Testis (tissue), 2 donors: ENCODE measurements at regions not wholly inside any gene's neighbourhood (a gene's known extent, or its start where the extent isn't known, plus 50 kb on each side); places are given as distances from the start of the nearest gene placed in this dataset.

ENCODE experiments used
- DNase-seq: peaks from one replicate; pipeline ENCODE4 v3.0.0-alpha.2; 2019
- H3K27ac ChIP-seq, 2 donors: fragments of 200-600 bp; sonication (generic); one replicate each; pipeline ENCODE4 v1.5.1; 2019
- H3K27me3 ChIP-seq: fragments of 200-600 bp; sonication (generic); one replicate; pipeline ENCODE4 v1.5.1; 2019
- H3K36me3 ChIP-seq: fragments of 200-600 bp; sonication (generic); one replicate; pipeline ENCODE4 v1.5.1; 2017; ENCODE audit warnings: low read depth; ENCODE audit errors: missing control alignments
- H3K4me1 ChIP-seq: fragments of 200-600 bp; sonication (generic); one replicate; pipeline ENCODE4 v1.5.1; 2019
- H3K4me3 ChIP-seq, 2 donors: fragments of 200-600 bp; sonication (generic); one replicate each; pipeline ENCODE4 v1.5.1; 2017 to 2019
- H3K9me3 ChIP-seq: fragments of 200-600 bp; sonication (generic); one replicate; pipeline ENCODE4 v1.5.1; 2017
- POLR2A ChIP-seq: fragments of 450-650 bp; IDR thresholded peaks from one replicate; pipeline ENCODE4 v1.6.1; 2017; ENCODE audit warnings: antibody characterized with exemption, mild to moderate bottlenecking, moderate library complexity
- WGBS, 2 donors: methylation state at CpG; one replicate each; pipeline ENCODE4 v1.1.5; 2018; 5-methylcytosine and 5-hydroxymethylcytosine counted together
- intact Hi-C: fragments of 100-400 bp; cut with DNase I; formaldehyde crosslinking; loops from one replicate; pipeline ENCODE4 v1.15.1; 2023; ENCODE audit warnings: low total_unique reads
- TF ChIP-seq, protein P1 (sequence below), 3 experiments: fragments of 450-650 bp in 2 of 3; fragments of 200-600 bp in 1 of 3; sonication (generic) in 1 of 3; IDR thresholded peaks; one replicate each; pipeline ENCODE4 v1.5.1; 2016 to 2019; ENCODE audit warnings: antibody characterized with exemption in 3 of 3, mild to moderate bottlenecking in 2 of 3, moderate library complexity in 1 of 3

DNA sequence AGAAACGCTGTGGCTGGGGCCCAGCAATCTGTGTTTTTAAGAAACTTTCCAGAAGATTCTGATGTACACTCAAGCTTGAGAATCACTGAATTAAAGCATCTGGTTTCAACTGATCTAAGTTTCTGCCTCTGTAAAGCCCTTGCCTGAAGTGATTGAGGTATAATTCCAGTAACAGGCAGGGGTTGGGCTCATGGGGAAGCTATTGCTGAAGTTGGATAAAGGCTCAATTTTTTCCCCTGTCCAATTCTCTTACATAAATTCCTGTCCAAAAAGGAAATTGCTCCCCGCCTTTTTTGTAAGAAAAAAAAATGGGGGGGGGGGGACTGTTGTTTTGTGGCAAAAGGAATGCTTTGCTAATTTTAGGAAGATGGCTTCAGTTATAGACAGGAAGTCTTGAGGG is 337.4 kb downstream of the NUAK1 start:
- Histone ChIP-seq H3K4me3 (no peak overlapping the region), H3K36me3 (no peaks in the 10 kb centered on the region), H3K9me3 (no peaks in the 10 kb centered on the region), H3K27me3 (no peaks in the 10 kb centered on the region), H3K27ac (no peak overlapping the region), H3K4me1 (no peaks in the 10 kb centered on the region)
- no peak for TF ChIP-seq POLR2A
- TF ChIP-seq, protein P1, sequence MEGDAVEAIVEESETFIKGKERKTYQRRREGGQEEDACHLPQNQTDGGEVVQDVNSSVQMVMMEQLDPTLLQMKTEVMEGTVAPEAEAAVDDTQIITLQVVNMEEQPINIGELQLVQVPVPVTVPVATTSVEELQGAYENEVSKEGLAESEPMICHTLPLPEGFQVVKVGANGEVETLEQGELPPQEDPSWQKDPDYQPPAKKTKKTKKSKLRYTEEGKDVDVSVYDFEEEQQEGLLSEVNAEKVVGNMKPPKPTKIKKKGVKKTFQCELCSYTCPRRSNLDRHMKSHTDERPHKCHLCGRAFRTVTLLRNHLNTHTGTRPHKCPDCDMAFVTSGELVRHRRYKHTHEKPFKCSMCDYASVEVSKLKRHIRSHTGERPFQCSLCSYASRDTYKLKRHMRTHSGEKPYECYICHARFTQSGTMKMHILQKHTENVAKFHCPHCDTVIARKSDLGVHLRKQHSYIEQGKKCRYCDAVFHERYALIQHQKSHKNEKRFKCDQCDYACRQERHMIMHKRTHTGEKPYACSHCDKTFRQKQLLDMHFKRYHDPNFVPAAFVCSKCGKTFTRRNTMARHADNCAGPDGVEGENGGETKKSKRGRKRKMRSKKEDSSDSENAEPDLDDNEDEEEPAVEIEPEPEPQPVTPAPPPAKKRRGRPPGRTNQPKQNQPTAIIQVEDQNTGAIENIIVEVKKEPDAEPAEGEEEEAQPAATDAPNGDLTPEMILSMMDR (IDR thresholded peaks at IDR 0.05): no peak
- no peak for DNase-seq
- intact Hi-C loops: no loop called here
- 76 to 85% methylated on average over 2 of the region's 2 CpGs for WGBS, 2 donors

GRCh38 chr12:105803292-105803691 is 335.5 kb downstream of the NUAK1 start:
- intact Hi-C loops: no loop called here
- H3K4me3 ChIP-seq: no peak overlapping the region
- no peaks in the 10 kb centered on the region for H3K4me1 ChIP-seq
- H3K27ac ChIP-seq: no peak overlapping the region
- no peaks in the 10 kb centered on the region for H3K36me3 ChIP-seq
- WGBS, 2 donors: 69 to 73% methylated on average over 4 of the region's 4 CpGs
- H3K27me3 ChIP-seq: no peaks in the 10 kb centered on the region
- no peak for DNase-seq
- TF ChIP-seq POLR2A: no peak
- TF ChIP-seq, protein P1 (IDR thresholded peaks at IDR 0.05): no peak
- no peaks in the 10 kb centered on the region for H3K9me3 ChIP-seq

DNA sequence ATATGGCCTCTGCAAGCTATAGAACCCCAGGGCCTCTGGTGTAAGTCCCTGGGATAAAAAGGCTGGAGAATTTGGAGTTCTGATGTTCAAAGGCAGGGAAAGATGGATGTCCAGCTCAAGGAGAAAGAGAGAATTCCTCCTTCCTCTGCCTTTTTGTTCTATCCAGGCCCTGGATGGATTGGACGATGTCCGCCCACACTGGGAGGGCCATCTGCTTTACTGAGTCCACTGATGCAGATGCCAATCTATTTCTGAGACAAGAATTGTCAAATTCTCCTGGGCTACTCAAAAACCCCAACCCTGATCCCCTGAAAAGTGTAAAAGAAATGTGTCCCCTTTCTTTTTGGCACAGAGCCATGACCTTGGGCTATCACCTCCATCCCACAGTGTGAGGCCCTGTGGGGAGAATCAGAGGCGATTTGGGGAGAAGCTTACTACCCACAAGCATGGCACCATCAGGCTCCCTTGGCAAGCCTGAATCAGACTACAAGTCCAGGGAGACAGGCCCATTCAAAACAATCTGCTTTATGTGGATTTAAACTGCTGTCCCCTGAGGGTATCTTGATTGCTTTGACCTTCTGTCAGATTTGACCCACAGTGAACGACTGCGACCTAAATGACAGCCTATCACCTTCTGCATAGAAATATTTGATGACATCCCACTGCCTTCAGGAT is 334.0 kb downstream of the NUAK1 start:
- H3K27ac ChIP-seq: no peak overlapping the region
- no peaks in the 10 kb centered on the region for H3K4me1 ChIP-seq
- no peaks in the 10 kb centered on the region for H3K36me3 ChIP-seq
- intact Hi-C loops: no loop called here
- TF ChIP-seq, protein P1 (IDR thresholded peaks at IDR 0.05): no peak
- no peak for TF ChIP-seq POLR2A
- H3K4me3 ChIP-seq: no peak overlapping the region
- H3K27me3 ChIP-seq: no peaks in the 10 kb centered on the region
- H3K9me3 ChIP-seq: no peaks in the 10 kb centered on the region
- DNase-seq: no peak
- WGBS, 2 donors: 84 to 85% methylated on average over 5 of the region's 5 CpGs

DNA sequence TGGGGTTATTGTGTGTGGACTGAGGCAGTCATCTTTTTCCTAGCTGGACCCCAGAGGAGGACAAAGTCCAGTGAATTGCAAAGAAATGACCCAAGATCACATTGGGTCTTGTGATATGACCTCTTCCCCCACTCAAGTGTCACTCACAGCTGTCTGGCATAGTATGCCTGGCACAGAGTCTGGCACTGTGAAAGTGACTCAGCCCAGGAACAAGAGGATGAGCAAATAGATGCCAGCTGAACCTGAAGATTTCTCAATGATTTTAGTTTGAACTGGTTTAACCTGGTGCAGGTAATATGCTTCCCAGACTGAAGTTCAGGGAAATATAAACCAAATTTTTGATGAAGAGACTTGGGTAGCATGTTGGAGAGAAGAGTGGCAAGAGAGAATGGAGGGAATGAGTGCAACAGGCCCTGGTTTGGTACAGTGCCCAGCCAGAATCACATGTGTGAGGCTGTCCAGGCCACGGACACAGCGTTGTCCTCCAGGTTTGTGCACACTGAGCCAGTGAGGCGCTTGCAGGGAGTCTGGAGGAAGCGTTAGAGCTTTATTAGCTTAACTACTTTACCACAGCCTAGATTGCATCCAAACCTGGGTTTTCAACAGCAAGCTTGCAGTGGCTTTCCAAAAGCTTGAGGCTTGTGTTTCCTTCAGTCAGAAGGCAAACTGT is 332.9 kb downstream of the NUAK1 start:
- no peaks in the 10 kb centered on the region for H3K36me3 ChIP-seq
- H3K4me3 ChIP-seq: no peak overlapping the region
- 87 to 95% methylated on average over 4 of the region's 4 CpGs for WGBS, 2 donors
- TF ChIP-seq, protein P1 (IDR thresholded peaks at IDR 0.05): no peak
- no peak for TF ChIP-seq POLR2A
- H3K9me3 ChIP-seq: no peaks in the 10 kb centered on the region
- no peaks in the 10 kb centered on the region for H3K27me3 ChIP-seq
- H3K27ac ChIP-seq: no peak overlapping the region
- intact Hi-C loops: no loop called here
- H3K4me1 ChIP-seq: no peaks in the 10 kb centered on the region
- no peak for DNase-seq

DNA sequence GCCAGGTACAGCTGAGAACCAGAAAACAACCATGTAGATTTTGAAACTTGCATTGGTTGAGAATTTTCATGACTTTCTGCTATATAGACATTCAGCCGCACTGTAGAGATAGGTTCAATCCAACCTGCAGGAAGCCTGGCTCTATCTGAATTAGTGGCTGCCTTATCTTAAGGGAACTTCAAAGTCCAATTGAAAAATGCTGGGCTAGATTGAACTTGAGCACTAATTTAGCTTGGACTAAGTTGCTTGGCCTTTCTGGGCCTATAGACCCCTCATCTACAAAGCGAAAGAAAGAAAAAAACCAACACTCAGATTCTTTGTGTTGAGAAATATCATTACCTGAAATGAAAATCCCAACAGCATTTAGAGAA is 332.4 kb downstream of the NUAK1 start:
- intact Hi-C loops: no loop called here
- TF ChIP-seq, protein P1 (IDR thresholded peaks at IDR 0.05): no peak
- no peak for TF ChIP-seq POLR2A
- WGBS, 2 donors: 97 to 99% methylated on average over 2 of the region's 2 CpGs
- no peaks in the 10 kb centered on the region for H3K36me3 ChIP-seq
- DNase-seq: no peak
- H3K27me3 ChIP-seq: no peaks in the 10 kb centered on the region
- no peaks in the 10 kb centered on the region for H3K4me1 ChIP-seq
- no peak overlapping the region for H3K27ac ChIP-seq
- no peak overlapping the region for H3K4me3 ChIP-seq
- H3K9me3 ChIP-seq: no peaks in the 10 kb centered on the region
